A204.1 (cell line): ENCODE measurements at regions not wholly inside any gene's neighbourhood (a gene's known extent, or its start where the extent isn't known, plus 50 kb on each side); places are given as distances from the start of the nearest gene placed in this dataset.
"Not testable (repeated sequence)": the region's sequence is repeated elsewhere in the genome, so short reads cannot be mapped to it uniquely, and the experiment has no call there.

Experiments
- FAIRE-seq: peaks from 2 replicates; lab custom pipeline; 2012; peaks lifted over from hg19 to GRCh38; lab: Jason Lieb, UNC

DNA sequence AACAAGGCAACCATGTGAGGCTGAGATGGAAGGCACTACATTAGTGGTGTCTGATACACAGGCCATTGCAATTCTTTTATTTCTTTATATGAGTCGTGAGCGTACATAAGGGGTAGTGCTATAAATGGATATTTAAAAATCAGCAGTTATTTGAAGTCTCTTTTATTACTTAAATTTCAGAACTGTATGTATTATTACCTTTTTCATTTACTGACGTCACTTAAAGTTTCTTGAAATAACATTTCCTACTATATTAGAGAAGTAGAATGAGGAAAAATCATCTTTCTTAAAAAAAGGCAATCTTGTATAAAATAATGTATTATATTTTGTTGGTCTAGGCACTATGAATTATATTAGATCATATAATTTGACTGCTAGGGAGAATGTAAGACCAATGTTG lies 280.9 kb upstream of the CYLC2 start:
- no peak for FAIRE-seq

DNA sequence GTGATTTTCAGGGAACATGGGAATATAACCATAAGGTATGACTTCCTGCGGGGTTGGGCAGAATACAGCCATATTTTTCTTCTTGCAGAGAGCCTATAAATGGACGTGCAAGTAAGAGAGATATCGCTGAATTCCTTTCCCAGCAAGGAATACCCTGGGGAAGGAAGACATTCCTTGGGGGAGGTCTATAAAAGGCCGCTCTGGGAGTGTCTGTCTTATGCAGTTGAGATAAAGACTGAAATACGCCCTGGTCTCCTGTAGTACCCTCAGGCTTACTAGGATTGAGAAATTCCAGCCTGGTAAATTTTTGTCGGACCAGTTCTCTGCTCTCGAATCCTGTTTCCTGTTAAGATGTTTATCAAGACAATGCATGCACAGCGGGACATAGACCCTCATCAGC lies 282.2 kb upstream of the CYLC2 start:
- not testable (repeated sequence) for FAIRE-seq

DNA sequence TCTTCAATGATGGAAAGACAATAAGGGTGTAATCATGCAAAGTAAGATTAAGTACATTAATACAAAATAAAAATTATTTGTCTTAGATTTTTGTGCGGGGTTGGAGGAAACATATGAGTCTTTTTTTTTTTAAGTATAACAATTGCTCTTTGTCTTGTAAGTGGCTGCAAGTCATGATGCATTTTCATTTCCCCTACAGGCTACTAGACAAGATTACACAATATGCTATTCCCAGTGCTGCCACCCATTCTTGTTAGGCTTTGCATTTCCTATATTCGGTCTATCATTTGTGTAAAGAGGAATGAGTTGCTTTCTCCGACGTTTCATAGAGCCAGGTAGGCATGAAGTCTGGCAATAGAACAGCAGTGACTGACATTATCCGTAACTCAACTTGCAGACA lies 294.2 kb upstream of the CYLC2 start:
- no peak for FAIRE-seq

DNA sequence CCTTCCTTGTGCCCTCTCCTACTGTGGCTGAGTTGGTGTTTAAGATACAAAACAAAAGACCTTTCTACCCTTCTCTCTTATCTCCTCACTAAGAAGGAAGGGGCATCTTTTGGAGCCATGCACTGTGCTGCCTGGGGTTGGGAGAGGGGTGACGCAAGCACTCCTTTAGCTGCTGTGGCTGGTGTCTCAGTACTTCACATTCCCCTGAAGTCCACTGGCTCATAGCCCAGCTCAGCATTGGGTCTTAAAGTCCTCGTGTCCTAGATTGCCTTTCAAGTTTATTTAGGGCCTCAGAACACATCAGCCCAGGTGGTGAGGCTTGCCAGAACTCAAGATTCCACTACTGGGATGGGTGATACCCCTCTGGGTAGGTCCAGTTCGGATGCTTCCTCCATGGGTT lies 325.9 kb upstream of the CYLC2 start:
- FAIRE-seq, result no peak

DNA sequence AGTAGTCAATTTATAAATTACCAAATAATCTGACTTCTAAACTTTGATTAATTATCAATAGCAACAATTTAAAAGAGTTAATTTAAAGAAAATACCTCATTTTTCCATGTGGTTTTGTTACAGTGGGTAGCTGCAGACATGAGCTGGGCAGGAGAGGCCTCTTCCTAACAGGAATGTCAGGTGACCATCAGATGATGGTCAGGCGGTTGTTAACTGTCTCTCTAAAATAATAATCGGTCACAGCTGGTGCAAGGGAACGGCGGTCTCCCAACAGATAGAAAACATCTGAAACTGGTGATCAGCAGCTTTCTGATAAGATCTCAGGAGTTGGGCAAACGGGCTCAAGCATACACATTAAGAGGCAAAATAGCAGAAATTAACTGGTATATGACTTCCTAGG lies 342.7 kb upstream of the CYLC2 start:
- no peak for FAIRE-seq

DNA sequence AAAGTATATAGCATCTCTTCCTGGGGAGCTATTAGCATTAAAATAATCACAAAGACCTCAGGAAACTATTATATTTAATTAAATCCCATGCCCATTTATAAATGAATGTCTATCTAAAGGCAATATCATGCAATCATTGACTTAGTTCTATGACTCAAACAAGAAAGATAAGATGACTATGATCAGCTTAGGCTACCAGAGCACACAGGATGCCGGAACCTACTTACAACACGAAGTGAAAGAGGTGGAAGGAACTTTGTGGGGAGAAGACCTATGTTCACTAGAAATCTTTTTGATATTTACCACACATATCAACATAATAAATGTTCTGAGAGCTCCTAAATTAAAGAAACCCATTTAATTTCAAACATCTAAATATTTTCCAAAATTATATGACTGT lies 344.2 kb upstream of the CYLC2 start:
- FAIRE-seq, result no peak

DNA sequence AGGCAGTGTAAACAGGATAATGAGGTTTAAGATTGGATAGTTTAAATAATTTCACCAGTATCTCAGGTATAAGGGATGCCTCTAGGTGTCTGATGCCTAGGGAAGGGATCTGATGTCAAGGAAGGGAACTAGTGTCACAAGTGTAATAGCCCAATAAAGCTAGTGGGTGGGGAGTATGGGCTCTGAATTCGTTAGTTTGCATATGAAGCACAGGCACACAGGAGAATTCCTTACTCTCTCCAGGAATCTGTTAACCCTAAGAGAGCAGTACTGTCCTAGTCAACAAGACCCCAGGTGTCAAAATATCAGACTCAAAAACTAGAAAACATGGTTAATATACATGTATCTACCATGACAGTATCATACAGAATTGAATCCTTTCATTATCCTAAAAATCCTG lies 352.5 kb upstream of the CYLC2 start:
- no peak for FAIRE-seq

DNA sequence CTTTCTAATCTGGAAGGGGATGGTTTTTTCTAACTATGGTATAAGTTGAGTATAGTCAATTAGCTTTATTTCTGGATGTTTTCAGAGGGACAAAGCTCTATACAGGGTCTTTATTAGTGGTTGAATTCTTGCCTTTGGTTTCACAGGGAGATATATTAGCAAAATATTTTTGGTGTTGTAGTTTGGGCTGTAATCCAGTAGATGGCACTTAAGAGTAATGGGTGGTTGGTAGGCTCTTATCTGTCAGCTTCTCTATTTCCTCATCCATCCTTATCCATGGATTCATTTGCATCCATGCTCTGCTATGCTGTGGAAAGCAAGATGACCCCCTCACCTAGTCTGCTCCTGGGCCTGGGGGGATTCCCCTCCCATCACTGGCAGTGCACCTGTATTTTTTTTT lies 363.6 kb upstream of the CYLC2 start:
- FAIRE-seq, result no peak

DNA sequence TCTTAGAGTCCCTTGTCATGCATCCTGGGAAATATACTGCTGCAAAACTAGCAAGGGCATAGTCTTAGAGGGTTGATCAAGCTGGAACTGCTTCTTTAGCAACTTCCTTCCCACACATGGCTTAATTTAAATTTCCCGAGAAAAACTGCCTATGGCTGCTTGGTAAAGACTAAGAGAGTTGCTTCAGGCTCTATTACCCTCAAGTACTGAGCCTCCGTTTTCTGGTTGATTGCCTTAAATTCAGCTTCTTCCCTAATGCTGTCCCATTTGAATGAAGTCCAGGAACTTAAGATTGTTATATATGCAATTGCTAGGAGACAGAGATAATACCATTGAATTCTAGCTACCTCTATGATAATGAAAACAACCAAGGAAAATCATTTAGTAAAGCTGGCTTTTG lies 385.7 kb upstream of the CYLC2 start:
- no peak for FAIRE-seq

DNA sequence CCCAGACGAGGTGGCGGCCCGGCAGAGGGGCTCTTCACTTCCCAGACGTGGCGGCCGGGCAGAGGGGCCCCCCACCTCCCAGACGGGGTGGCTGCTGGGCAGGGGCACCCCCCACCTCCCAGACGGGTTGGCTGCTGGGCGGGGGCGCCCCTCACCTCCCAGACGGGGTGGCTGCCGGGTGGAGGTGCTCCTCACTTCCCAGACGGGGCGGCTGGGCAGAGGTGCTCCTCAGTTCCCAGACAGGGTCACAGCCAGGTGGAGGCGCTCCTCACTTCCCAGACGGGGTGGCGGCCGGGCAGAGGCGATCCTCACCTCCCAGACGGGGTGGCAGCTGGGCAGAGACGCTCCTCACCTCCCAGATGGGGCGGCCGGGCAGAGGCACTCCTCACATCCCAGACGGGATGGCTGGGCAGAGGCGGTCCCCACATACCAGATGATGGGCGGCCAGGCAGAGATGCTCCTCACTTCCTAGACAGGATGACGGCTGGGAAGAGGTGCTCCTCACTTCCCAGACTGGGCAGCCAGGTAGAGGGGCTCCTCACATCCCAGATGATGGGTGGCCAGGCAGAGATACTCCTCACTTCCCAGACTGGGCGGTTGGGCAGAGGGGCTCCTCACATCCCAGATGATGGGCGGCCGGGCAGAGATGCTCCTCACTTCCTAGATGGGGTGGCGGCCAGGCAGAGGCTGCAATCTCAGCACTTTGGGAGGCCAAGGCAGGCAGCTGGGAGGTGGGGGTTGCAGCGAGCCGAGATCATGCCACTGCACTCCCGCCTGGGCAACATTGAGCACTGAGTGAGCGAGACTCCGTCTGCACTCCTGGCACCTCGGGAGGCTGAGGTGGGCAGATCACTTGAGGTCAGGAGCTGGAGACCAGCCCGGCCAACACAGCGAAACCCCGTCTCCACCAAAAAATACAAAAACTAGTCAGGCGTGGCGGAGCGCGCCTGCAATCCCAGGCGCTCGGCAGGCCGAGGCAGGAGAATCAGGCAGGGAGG lies 391.6 kb upstream of the CYLC2 start:
- not testable (repeated sequence) for FAIRE-seq

DNA sequence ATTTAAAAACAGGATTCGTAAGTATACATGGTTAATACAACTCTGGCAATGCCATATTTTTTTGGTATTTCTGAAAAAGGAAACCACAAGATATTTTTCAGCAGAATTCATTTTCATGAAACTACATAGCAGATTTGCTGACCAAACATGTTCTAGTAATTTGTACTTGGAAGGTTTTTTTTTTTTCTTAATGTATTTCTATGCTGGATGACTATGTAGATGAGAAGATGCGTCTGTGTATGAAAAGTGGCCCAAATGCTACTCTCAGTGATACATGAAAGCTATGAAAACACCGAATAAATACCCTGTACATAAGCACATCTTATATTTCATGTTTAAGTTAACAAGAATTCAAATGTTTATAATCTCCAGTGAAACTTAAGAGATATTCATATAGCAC lies 400.9 kb upstream of the CYLC2 start:
- FAIRE-seq, result no peak

DNA sequence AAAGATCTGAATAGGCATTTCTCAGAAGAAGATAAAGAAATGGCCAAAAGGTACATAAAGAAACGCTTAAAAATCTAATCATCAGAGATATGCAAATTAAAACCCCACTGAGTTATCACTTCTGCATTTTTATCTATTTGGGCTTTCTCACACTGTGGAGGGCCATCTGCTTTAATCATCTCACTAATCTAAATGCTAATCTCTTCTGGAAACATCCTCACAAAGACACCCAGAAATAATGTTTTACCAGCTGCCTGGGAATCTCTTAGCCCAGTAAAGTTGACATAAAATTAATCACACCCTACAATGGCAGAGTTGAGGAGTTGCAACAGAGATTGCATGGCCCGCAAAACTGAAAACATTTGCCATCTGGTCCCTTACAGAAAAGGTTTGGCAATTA lies 407.9 kb upstream of the CYLC2 start:
- no peak for FAIRE-seq

DNA sequence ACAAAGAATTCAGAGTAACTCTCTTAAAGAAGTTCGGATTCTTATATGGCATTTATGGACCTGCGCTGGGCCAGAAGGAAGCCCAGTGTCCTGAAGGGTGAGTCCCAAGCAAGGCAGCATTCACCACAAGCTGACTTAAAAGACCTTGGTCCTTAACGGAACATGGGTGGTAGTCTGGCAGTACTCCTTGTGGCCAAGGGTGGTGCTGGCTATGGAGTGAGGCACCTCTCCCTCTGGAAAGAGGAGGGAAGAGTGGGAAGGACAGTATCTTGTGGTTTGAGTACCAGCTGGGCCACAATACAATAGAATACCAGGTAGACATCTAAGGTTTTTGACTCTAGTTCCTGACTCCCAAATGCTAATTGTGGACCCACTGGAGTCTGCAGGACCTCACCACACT lies 425.7 kb upstream of the CYLC2 start:
- FAIRE-seq, result no peak

DNA sequence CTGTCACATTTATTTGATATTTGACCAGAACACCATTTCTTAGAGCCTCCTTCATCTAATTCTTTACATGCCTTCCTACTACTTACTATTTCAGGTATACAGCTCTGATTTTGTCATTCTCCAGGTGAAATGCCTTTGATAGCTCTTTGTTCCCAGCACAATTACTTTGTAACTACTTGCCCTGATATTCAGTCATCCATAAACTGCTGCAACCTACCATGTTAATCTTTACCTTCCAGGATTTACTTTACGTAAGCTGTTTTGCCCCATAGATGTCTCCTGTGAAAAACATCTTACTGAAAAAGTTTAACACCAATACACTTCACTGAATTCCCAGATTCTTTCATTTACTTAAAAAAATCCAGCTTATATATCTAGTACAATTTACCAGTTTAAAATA lies 443.8 kb upstream of the CYLC2 start:
- no peak for FAIRE-seq

DNA sequence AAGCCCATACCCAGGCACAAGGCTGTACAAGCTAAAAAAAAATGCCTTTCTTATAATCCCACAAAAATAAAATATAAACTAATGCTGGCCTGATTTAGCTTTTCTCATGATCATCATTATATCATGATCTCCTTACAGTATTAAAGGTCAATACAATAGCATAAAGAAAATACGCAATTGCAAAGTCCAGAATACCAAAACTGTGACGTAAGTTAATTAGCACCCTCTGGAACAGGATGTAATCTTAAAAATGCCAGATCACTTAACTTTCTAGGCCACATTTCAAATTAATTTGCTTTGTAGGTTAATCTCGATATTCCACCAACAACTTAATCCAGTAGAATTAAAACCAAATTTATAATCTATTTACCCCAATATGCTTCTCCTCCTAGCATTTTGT lies 444.2 kb upstream of the CYLC2 start:
- no peak for FAIRE-seq

DNA sequence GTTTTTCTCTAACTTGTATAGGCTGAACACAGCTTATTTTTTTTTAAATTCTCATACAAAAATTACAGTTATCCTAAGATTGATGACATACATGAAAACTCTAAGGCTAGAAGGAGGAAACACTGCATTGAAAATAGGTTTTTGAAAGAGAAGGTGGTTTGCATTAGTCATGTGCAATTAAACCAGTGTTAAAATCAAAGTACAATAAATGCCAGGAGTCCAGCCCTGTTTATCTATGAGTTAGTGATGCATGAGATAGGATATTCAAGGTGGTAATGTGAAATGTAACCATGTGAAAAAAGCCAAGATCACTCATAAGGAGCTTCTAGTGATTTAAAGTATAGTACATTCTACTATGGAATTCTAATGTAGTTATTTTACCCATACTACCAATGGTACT lies 444.9 kb upstream of the CYLC2 start:
- no peak for FAIRE-seq

DNA sequence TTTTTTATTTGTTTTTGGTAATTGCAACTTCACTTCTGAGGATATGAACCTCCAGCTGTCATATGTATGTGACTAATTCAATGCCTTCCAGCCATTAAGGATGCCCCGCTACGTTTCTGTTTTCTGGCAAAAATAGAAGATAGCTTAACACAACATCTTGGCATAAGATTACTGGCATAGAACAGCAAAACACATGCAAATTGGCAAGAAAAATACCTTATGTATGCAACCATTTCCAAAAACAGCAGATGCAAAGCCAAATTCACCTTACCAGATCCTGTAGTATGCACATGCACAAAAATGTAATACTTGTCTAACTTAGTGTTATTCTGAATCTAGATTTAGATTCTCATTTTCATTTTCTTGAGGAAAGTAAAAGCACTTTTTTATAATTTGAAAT lies 461.1 kb upstream of the CYLC2 start:
- no peak for FAIRE-seq

DNA sequence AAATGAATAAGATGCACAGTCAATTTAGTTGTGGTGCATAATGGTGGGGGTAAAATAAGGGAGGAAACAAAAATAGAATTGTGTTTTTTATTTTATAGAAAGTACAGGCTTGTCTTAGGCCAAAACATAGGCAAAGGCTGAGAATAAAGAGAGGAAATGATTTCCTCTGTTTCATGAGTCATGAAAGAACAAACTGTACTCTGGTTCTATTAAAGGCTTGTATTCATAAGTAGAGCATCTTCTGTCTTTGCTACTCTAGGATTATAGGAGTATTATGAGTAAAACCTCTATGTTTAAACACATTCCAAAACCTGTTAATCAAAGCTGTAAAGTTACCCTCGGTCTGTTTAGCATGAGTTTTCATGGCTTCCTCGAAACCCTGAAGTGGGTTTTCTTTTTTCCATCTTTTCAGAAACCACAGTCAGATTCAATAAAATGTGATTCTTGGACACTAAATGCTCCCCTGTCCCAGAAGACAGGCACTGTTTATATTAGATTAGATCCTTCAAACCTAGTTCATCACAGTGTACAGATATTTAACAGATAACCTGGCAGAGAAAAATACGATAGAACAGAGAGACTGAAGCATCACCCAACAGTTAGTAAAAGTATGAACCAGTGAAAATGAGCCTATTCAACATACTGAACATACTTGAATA lies 473.9 kb upstream of the CYLC2 start:
- FAIRE-seq, result no peak

DNA sequence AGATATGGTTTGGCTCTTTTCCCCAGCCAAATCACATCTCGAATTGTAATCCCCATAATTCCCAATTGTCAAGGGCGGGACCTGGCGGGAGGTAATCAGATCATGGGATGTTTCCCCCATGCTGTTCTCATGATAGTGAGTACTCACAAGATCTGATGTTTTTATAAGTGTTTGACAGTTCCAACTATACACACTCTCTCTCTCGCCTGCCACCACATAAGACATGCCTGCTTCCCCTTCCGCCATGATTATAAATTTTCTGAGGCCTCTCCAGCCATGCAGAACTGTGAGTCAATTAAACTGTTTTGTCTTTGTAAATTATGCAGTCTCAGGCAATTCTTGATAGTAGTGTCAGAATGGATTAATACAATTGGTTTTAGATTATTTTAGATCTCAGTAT lies 475.7 kb upstream of the CYLC2 start:
- no peak for FAIRE-seq

DNA sequence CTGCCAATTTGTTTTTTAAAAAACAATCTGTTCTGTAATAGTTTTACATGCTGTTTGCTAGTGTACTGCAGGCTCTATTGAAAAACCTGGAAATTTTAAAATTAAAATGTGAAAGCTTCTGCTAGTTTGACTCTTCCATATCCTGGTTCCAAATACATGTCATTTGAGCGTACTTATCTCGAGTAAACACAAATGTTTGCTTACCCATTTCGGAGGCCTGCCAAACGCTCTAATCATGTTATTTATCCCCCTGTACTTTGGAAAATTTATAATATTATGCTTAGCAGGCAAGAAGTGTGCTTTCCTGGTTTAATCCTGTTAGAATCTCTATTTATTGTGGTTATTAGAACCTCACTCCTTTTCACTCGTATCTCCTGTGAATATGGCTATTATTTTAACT lies 476.8 kb upstream of the CYLC2 start:
- FAIRE-seq, result no peak

DNA sequence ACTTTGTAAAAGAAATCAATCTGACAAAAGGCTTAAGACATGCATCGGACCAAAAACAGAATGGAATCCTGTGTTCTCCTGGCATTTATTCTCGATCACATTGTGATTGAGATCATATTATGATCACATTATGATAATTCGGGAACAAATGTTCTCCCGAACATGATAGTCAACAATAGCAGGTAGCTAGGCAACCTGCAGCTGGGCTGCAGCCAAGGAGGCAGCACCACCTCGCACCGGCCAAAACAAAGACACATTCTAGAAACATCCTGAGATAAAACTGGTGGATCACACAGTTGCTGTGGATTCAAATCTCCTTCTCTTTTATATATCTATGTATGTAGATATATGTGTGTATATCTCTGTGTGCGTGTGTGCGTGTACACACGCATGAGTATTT lies 480.6 kb upstream of the CYLC2 start:
- no peak for FAIRE-seq

DNA sequence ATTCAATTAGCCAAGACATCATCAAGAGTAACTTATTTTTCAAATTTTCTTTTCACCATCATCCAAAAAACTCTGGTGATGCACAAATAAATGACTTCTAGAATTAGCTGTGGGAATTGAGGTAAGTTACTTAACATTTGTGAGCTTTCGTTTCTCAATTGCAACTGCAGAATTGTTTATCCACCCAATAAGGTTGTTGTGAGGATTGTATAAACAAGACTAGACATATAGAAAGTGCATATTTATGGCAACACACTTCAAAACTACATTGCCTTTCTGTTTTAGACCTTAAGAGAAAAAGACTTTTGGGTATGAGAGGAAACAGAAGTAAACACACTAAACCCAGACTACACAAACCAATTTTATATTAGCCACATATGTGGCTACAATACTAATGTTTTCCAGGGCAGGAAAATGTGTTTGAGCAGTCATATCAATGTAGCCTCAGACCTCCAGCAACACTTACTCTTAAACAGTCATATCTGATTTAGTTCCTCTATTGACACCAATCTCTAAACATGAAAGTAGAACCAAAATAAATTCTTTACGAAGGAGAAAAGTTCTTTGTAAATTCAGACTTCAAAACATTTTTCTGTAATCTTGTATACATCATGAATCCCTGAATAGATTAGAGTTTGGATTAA lies 488.0 kb upstream of the CYLC2 start:
- no peak for FAIRE-seq

DNA sequence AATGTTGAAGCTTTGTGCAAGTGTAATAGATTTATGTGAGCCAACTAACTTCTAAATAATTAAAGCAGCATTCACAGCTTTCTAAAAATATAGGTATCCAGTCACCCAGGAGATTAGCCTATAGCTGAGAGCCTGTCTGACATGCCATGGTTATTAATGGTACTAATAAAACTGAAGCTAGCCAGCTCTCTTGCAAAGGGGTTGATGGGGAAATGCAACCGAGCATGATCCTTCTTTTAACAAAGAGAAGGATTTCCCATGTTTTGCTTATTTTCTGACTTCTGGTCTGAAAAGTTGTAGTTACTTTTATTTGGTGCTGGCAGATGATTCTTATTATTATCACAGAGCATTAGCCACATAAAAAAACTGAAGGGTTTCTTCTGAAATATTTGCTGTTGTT lies 488.7 kb upstream of the CYLC2 start:
- no peak for FAIRE-seq
